Epithelial cell of esophagus (primary cell): ENCODE measurements at regions not wholly inside any gene's neighbourhood (a gene's known extent, or its start where the extent isn't known, plus 50 kb on each side); places are given as distances from the start of the nearest gene placed in this dataset.

Experiments
- DNase-seq: peaks from one replicate; pipeline ENCODE4 v3.0.0; 2010; ENCODE audit warnings: low read depth
- H3K4me3 ChIP-seq: 2 replicates; pipeline ENCODE4 v1.5.1; 2011; ENCODE audit warnings: mild to moderate bottlenecking, low read length, control low read depth
- CTCF ChIP-seq: IDR thresholded peaks from 2 replicates; pipeline ENCODE4 v1.5.1; 2011; ENCODE audit warnings: low read depth, mild to moderate bottlenecking, low read length, control low read depth, inconsistent platforms; ENCODE audit not compliant: insufficient read depth; ENCODE audit errors: missing control alignments

GRCh38 chr10:118210276-118210675 lies 131.8 kb downstream of the FAM204A start:
- no peak overlapping the region for H3K4me3 ChIP-seq
- no peak for TF ChIP-seq CTCF
- peak; percentile 66 for DNase-seq

GRCh38 chr10:118209215-118209614 lies 132.9 kb downstream of the FAM204A start:
- no peak for DNase-seq
- no peak for TF ChIP-seq CTCF
- H3K4me3 ChIP-seq = no peak overlapping the region

GRCh38 chr10:118207470-118208007 lies 134.6 kb downstream of the FAM204A start:
- no peak for DNase-seq
- no peak for TF ChIP-seq CTCF
- no peak overlapping the region for H3K4me3 ChIP-seq

GRCh38 chr10:118204292-118204943 lies 137.7 kb downstream of the FAM204A start:
- no peak overlapping the region for H3K4me3 ChIP-seq
- no peak for TF ChIP-seq CTCF
- DNase-seq = no peak

- TF ChIP-seq CTCF = no peak
- DNase-seq = no peak
Observed at GRCh38 chr10:118203461-118203860, 138.7 kb downstream of the FAM204A start.

GRCh38 chr10:118195729-118196128 lies 146.4 kb downstream of the FAM204A start:
- TF ChIP-seq CTCF = no peak
- H3K4me3 ChIP-seq = no peak overlapping the region
- DNase-seq = no peak

More at GRCh38 chr10:118203461-118203860, 138.7 kb downstream of the FAM204A start:
- no peak overlapping the region for H3K4me3 ChIP-seq

- H3K4me3 ChIP-seq = no peak overlapping the region
- TF ChIP-seq CTCF = no peak
- DNase-seq = no peak
Observed at GRCh38 chr10:118193642-118194041, 146.9 kb upstream of the RAB11FIP2 start.
